ENCODE measurements at regions not wholly inside any gene's neighbourhood (a gene's known extent, or its start where the extent isn't known, plus 50 kb on each side); places are given as distances from the start of the nearest gene placed in this dataset.

DNA sequence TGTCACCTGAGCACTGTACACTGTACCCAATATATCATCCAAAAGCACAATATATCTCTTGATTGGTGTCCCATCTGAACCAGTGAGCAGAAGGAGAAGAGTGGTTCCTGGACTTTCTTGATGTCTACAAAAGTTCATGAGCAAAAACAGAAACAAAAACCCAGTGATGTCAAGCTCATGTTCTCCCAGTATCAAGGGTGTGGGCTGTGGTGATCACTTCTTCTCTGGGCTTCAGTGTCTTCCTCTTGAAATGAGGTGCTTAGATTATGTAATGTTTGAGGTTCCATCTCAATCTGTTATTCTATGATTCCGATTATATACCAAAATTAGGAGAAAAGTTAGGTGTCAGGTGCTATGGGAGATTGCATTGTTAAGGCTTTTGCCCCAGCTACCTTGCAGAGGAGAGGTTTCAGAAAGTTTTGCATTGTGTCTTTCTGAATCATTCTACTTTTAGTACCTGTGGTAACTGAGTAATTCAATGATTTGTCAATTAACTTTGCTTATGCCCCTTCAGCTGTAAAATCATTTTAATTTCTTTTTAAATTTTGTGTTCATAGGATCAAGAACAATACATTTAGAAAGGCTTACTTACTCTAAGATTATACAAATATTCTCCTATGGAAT lies 122.0 kb upstream of the EOMES start:
- Histone ChIP-seq H4K20me1 (ENCODE audit: control insufficient read depth, extremely low read depth, insufficient read depth, low read length) (no peaks in the 10 kb centered on the region), H3K27me3 (ENCODE audit: control insufficient read depth, extremely low read depth, insufficient read depth, low read length) (no peaks in the 10 kb centered on the region), H3K36me3 (ENCODE audit: control insufficient read depth in 2 of 2, extremely low read depth in 1 of 2, insufficient read depth in 2 of 2, low read length in 2 of 2) (no peaks in the 10 kb centered on the region), H2AFZ (ENCODE audit: control insufficient read depth, low read length) (no peak overlapping the region), H3K27ac (ENCODE audit: control insufficient read depth, insufficient read depth, low read length) (no peak overlapping the region), H3K9me3 (ENCODE audit: control insufficient read depth, low read depth, low read length) (no peaks in the 10 kb centered on the region), H3K4me3 (ENCODE audit: control insufficient read depth in 2 of 3, extremely low read depth in 1 of 3, insufficient read depth in 2 of 3, low read depth in 1 of 3, low read length in 3 of 3) (no peak overlapping the region), H3K79me2 (ENCODE audit: control insufficient read depth, insufficient read depth, low read length) (no peaks in the 10 kb centered on the region), H3K4me1 (ENCODE audit: control insufficient read depth, extremely low read depth, insufficient read depth, low read length) (no peaks in the 10 kb centered on the region), H3K9ac (ENCODE audit: control insufficient read depth, extremely low read depth, insufficient read depth, low read length) (no peak overlapping the region), H3K9me1 (ENCODE audit: control insufficient read depth, extremely low read depth, insufficient read depth, low read length) (no peaks in the 10 kb centered on the region), H3K4me2 (ENCODE audit: control insufficient read depth, extremely low read depth, insufficient read depth, low read depth, low read length) (no peak overlapping the region)
- dilution Hi-C loops (cut with MboI; ENCODE audit: extremely low pct_ligation_motif_present, low sequenced_read_pairs), result no loop called here
- FAIRE-seq (no peak), DNase-seq (ENCODE audit: low read depth, low spot score) (no peak)
- TF ChIP-seq EZH2 (IDR thresholded peaks at IDR 0.05; ENCODE audit: low read length), result no peak
- TF ChIP-seq, protein P1, sequence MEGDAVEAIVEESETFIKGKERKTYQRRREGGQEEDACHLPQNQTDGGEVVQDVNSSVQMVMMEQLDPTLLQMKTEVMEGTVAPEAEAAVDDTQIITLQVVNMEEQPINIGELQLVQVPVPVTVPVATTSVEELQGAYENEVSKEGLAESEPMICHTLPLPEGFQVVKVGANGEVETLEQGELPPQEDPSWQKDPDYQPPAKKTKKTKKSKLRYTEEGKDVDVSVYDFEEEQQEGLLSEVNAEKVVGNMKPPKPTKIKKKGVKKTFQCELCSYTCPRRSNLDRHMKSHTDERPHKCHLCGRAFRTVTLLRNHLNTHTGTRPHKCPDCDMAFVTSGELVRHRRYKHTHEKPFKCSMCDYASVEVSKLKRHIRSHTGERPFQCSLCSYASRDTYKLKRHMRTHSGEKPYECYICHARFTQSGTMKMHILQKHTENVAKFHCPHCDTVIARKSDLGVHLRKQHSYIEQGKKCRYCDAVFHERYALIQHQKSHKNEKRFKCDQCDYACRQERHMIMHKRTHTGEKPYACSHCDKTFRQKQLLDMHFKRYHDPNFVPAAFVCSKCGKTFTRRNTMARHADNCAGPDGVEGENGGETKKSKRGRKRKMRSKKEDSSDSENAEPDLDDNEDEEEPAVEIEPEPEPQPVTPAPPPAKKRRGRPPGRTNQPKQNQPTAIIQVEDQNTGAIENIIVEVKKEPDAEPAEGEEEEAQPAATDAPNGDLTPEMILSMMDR (optimal IDR thresholded peaks at IDR 0.05 in 1 of 3, IDR thresholded peaks at IDR 0.05 in 1 of 3, conservative IDR thresholded peaks at IDR 0.05 in 1 of 3; ENCODE audit: extremely low read depth in 1 of 3, insufficient read depth in 2 of 3, low read length in 3 of 3), result no peak

DNA sequence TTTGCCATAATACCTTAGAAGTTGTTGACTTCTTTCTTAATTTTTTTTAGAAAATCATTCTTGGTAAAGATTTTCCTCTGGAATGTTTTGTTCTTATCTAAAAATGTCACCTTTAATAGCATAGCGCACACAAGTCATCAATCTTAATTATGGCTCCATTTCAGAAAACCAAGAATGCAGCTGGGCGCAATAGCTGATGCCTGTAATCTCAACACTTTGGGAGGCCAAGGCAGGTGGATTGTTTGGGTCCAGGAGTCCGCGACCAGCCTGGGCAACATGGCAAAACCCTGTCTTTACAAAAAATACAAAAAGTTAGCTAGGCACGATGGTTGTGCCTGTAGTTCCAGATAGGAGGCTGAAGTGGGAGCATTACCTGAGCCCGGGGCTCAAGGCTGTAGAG lies 125.6 kb upstream of the EOMES start:
- no peaks in the 10 kb centered on the region for H3K79me2 ChIP-seq (ENCODE audit: control insufficient read depth, insufficient read depth, low read length)
- no peak for TF ChIP-seq EZH2 (IDR thresholded peaks at IDR 0.05; ENCODE audit: low read length)
- TF ChIP-seq, protein P1 (optimal IDR thresholded peaks at IDR 0.05 in 1 of 3, IDR thresholded peaks at IDR 0.05 in 1 of 3, conservative IDR thresholded peaks at IDR 0.05 in 1 of 3; ENCODE audit: extremely low read depth in 1 of 3, insufficient read depth in 2 of 3, low read length in 3 of 3), result no peak
- FAIRE-seq (no peak), DNase-seq (ENCODE audit: low read depth, low spot score) (no peak)
- no peak overlapping the region for H3K4me2 ChIP-seq (ENCODE audit: control insufficient read depth, extremely low read depth, insufficient read depth, low read depth, low read length)
- no peak overlapping the region for H3K9ac ChIP-seq (ENCODE audit: control insufficient read depth, extremely low read depth, insufficient read depth, low read length)
- dilution Hi-C loops (cut with MboI; ENCODE audit: extremely low pct_ligation_motif_present, low sequenced_read_pairs), result no loop called here
- H3K9me3 ChIP-seq (ENCODE audit: control insufficient read depth, low read depth, low read length), result no peaks in the 10 kb centered on the region
- no peaks in the 10 kb centered on the region for H3K4me1 ChIP-seq (ENCODE audit: control insufficient read depth, extremely low read depth, insufficient read depth, low read length)
- no peaks in the 10 kb centered on the region for H3K9me1 ChIP-seq (ENCODE audit: control insufficient read depth, extremely low read depth, insufficient read depth, low read length)
- H3K4me3 ChIP-seq (ENCODE audit: control insufficient read depth in 2 of 3, extremely low read depth in 1 of 3, insufficient read depth in 2 of 3, low read depth in 1 of 3, low read length in 3 of 3), result no peak overlapping the region
- H3K36me3 ChIP-seq (ENCODE audit: control insufficient read depth in 2 of 2, extremely low read depth in 1 of 2, insufficient read depth in 2 of 2, low read length in 2 of 2), result no peaks in the 10 kb centered on the region
- H3K27ac ChIP-seq (ENCODE audit: control insufficient read depth, insufficient read depth, low read length), result no peak overlapping the region
- no peaks in the 10 kb centered on the region for H4K20me1 ChIP-seq (ENCODE audit: control insufficient read depth, extremely low read depth, insufficient read depth, low read length)
- H3K27me3 ChIP-seq (ENCODE audit: control insufficient read depth, extremely low read depth, insufficient read depth, low read length), result no peaks in the 10 kb centered on the region
- no peak overlapping the region for H2AFZ ChIP-seq (ENCODE audit: control insufficient read depth, low read length)

All from keratinocyte (primary cell).